GM23338 (cell line): ENCODE measurements at regions not wholly inside any gene's neighbourhood (a gene's known extent, or its start where the extent isn't known, plus 50 kb on each side); places are given as distances from the start of the nearest gene placed in this dataset.

Experiments
- ATAC-seq: fragments of 200-7000 bp; cut with Tn5 transposase; 3 replicates; pipeline ENCODE4 v1.9.1; 2020
- DNase-seq: peaks from one replicate; pipeline ENCODE4 v3.0.0-alpha.2; 2015; ENCODE audit warnings: low spot score
- H2AFZ ChIP-seq: fragments of 200-600 bp; sonication (generic); 2 replicates; pipeline ENCODE4 v1.8.0; 2016; ENCODE audit warnings: antibody characterized with exemption, mild to moderate bottlenecking, moderate library complexity
- H3F3A ChIP-seq: fragments of 200-600 bp; sonication (generic); replicated peaks from 2 replicates; pipeline ENCODE4 v1.8.0; 2017; ENCODE audit warnings: antibody characterized with exemption, mixed run types, low read depth
- H3K27ac ChIP-seq: fragments of 200-600 bp; sonication (generic); 2 replicates; pipeline ENCODE4 v1.6.1; 2016; ENCODE audit warnings: low read depth
- H3K27me3 ChIP-seq: fragments of 200-600 bp; sonication (generic); 2 replicates; pipeline ENCODE4 v1.8.0; 2016; ENCODE audit warnings: mild to moderate bottlenecking, mixed run types, moderate library complexity; ENCODE audit not compliant: insufficient read depth
- H3K36me3 ChIP-seq: fragments of 200-600 bp; sonication (generic); 2 replicates; pipeline ENCODE4 v1.8.0; 2016; ENCODE audit warnings: mild to moderate bottlenecking; ENCODE audit not compliant: insufficient read depth
- H3K4me1 ChIP-seq: fragments of 200-600 bp; sonication (generic); 2 replicates; pipeline ENCODE4 v1.8.0; 2016; ENCODE audit warnings: mild to moderate bottlenecking, moderate library complexity; ENCODE audit not compliant: insufficient read depth
- H3K4me2 ChIP-seq: fragments of 200-600 bp; sonication (generic); 2 replicates; pipeline ENCODE4 v1.7.1; 2017; ENCODE audit warnings: mixed run types
- H3K4me3 ChIP-seq: fragments of 200-600 bp; sonication (generic); 2 replicates; pipeline ENCODE4 v1.6.1; 2016; ENCODE audit warnings: mixed run types
- H3K79me2 ChIP-seq: fragments of 200-600 bp; sonication (generic); replicated peaks from 2 replicates; pipeline ENCODE4 v1.8.0; 2017; ENCODE audit warnings: mild to moderate bottlenecking; ENCODE audit not compliant: insufficient read depth
- H3K9me2 ChIP-seq: fragments of 200-600 bp; sonication (generic); 2 replicates; pipeline ENCODE4 v1.8.0; 2017; ENCODE audit not compliant: insufficient read depth
- H4K20me1 ChIP-seq: fragments of 200-600 bp; sonication (generic); replicated peaks from 2 replicates; pipeline ENCODE4 v1.8.0; 2017; ENCODE audit warnings: mild to moderate bottlenecking; ENCODE audit not compliant: insufficient read depth
- H3K27ac Mint-ChIP-seq: 2 replicates; pipeline ENCODE4 v1.8.0; 2020; ENCODE audit warnings: inconsistent platforms, mild to moderate bottlenecking, moderate library complexity, mixed read lengths
- H3K27me3 Mint-ChIP-seq: 3 replicates; pipeline ENCODE4 v1.8.0; 2022; ENCODE audit warnings: low read depth, mild to moderate bottlenecking, moderate library complexity, mixed read lengths, inconsistent platforms; ENCODE audit not compliant: insufficient read depth, poor library complexity
- H3K36me3 Mint-ChIP-seq: 3 replicates; pipeline ENCODE4 v1.8.0; 2021; ENCODE audit warnings: low read depth, mild to moderate bottlenecking, inconsistent platforms, moderate library complexity, mixed read lengths
- H3K4me1 Mint-ChIP-seq: 3 replicates; pipeline ENCODE4 v1.8.0; 2020; ENCODE audit warnings: mild to moderate bottlenecking, inconsistent platforms, mixed read lengths
- H3K4me3 Mint-ChIP-seq: 3 replicates; pipeline ENCODE4 v1.8.0; 2021; ENCODE audit warnings: moderate library complexity, mild to moderate bottlenecking, inconsistent platforms, mixed read lengths
- H3K9me3 Mint-ChIP-seq: 3 replicates; pipeline ENCODE4 v1.8.0; 2020; ENCODE audit warnings: moderate library complexity, mild to moderate bottlenecking, inconsistent platforms, mixed read lengths
- CREB1 ChIP-seq: fragments of 250-450 bp; sonication (Bioruptor Pico); IDR thresholded peaks from 2 replicates; pipeline ENCODE4 v1.5.0; 2020; ENCODE audit warnings: low read depth, mild to moderate bottlenecking, moderate library complexity
- CTCF ChIP-seq, 2 experiments: fragments of 200-600 bp in 1 of 2; sonication (generic) in 1 of 2; conservative IDR thresholded peaks; 2 replicates each; pipeline versions ENCODE4 v1.5.1 to v1.6.1; 2016 to 2017; ENCODE audit warnings: antibody characterized with exemption in 2 of 2, low read depth in 2 of 2, mild to moderate bottlenecking in 2 of 2, moderate library complexity in 1 of 2
- ETS1 ChIP-seq: IDR thresholded peaks from 2 replicates; pipeline ENCODE4 v1.6.1; 2016; ENCODE audit warnings: antibody characterized with exemption
- EZH2phosphoT487 ChIP-seq: fragments of 200-600 bp; sonication (generic); IDR thresholded peaks from one replicate; pipeline ENCODE4 v1.8.1; 2018; ENCODE audit warnings: antibody characterized with exemption; ENCODE audit not compliant: unreplicated experiment
- JUNB ChIP-seq: IDR thresholded peaks from one replicate; pipeline ENCODE4 v1.6.1; 2016; ENCODE audit warnings: antibody characterized with exemption; ENCODE audit not compliant: unreplicated experiment
- POLR2AphosphoS5 ChIP-seq: IDR thresholded peaks from 2 replicates; pipeline ENCODE4 v1.6.1; 2016; ENCODE audit warnings: antibody characterized with exemption, low read depth
- REST ChIP-seq: IDR thresholded peaks from one replicate; pipeline ENCODE4 v1.6.1; 2018; ENCODE audit warnings: antibody characterized with exemption; ENCODE audit not compliant: unreplicated experiment
- ZNF114 ChIP-seq: fragments of 250-450 bp; sonication (Bioruptor Pico); IDR thresholded peaks from 2 replicates; pipeline ENCODE4 v1.5.0; 2020; ENCODE audit warnings: mild to moderate bottlenecking, moderate library complexity
- ZNF331 ChIP-seq: fragments of 250-450 bp; sonication (Bioruptor Pico); IDR thresholded peaks from 2 replicates; pipeline ENCODE4 v1.5.0; 2020; ENCODE audit warnings: low read depth, mild to moderate bottlenecking, moderate library complexity
- ZNF462 ChIP-seq: fragments of 250-450 bp; sonication (Bioruptor Pico); IDR thresholded peaks from 2 replicates; pipeline ENCODE4 v1.5.0; 2020; ENCODE audit warnings: mild to moderate bottlenecking, moderate library complexity

GRCh38 chr1:18056545-18056944, 51.1 kb upstream of the IGSF21 start:
- peaks cover 9% of the 10 kb centered on the region for H3K27me3 Mint-ChIP-seq

More at GRCh38 chr1:18056545-18056944, 51.1 kb upstream of the IGSF21 start:
- 0 out of 3 replicates have a peak, but pooled peaks cover 2% of the 10 kb centered on the region for H3K4me1 Mint-ChIP-seq
- ATAC-seq, result peak; percentile 38; the same call in 2 of the 3 replicates
- Histone ChIP-seq H2AFZ (no peak overlapping the region), H4K20me1 (peaks cover under 1% of the 10 kb centered on the region; the same call in 1 of the 2 replicates), H3K36me3 (no peaks in the 10 kb centered on the region), H3F3A (no peaks in the 10 kb centered on the region), H3K79me2 (no peaks in the 10 kb centered on the region), H3K9me2 (no peaks in the 10 kb centered on the region), H3K4me1 (no peaks in the 10 kb centered on the region), H3K4me2 (no peak overlapping the region), H3K27me3 (no peaks in the 10 kb centered on the region), H3K27ac (no peak overlapping the region), H3K4me3 (no peak overlapping the region)
- no peaks in the 10 kb centered on the region for H3K9me3 Mint-ChIP-seq
- DNase-seq, result no peak
- H3K36me3 Mint-ChIP-seq, result no peaks in the 10 kb centered on the region
- no peak overlapping the region for H3K27ac Mint-ChIP-seq
- TF ChIP-seq EZH2phosphoT487 (no peak), ZNF462 (CRISPR knock-in tag) (no peak), CREB1 (CRISPR knock-in tag) (no peak), POLR2AphosphoS5 (no peak), REST (no peak), ZNF331 (CRISPR knock-in tag) (no peak), JUNB (no peak), ETS1 (no peak), ZNF114 (CRISPR knock-in tag) (no peak), CTCF (conservative IDR thresholded peaks at IDR 0.05; ENCODE audit: low read depth in 2 of 2) (no peak)
- H3K4me3 Mint-ChIP-seq, result no peak overlapping the region
